Astrocyte (in vitro differentiated cells and primary cell): ENCODE measurements at regions not wholly inside any gene's neighbourhood (a gene's known extent, or its start where the extent isn't known, plus 50 kb on each side); places are given as distances from the start of the nearest gene placed in this dataset.

Experiments
- DNase-seq: peaks from one replicate; pipeline ENCODE4 v3.0.0-alpha.2; 2010; ENCODE audit warnings: low read depth
- FAIRE-seq: peaks from 2 replicates; lab custom pipeline; 2011; peaks lifted over from hg19 to GRCh38; lab: Jason Lieb, UNC
- H2AFZ ChIP-seq: 2 replicates; pipeline ENCODE4 v1.6.0; 2012; ENCODE audit warnings: low read depth, low read length, inconsistent platforms
- H3K27ac ChIP-seq: 2 replicates; pipeline ENCODE4 v1.5.1; 2011; ENCODE audit warnings: low read depth, low read length, inconsistent platforms
- H3K27me3 ChIP-seq: 2 replicates; pipeline ENCODE4 v1.6.0; 2011; ENCODE audit warnings: low read length, inconsistent platforms; ENCODE audit not compliant: insufficient read depth
- H3K36me3 ChIP-seq: 2 replicates; pipeline ENCODE4 v1.5.1; 2011; ENCODE audit warnings: low read length, inconsistent platforms; ENCODE audit not compliant: insufficient read depth
- H3K4me1 ChIP-seq: 2 replicates; pipeline ENCODE4 v1.5.1; 2011; ENCODE audit warnings: low read length, inconsistent platforms; ENCODE audit not compliant: insufficient read depth
- H3K4me2 ChIP-seq: 2 replicates; pipeline ENCODE4 v1.6.0; 2012; ENCODE audit warnings: low read length, inconsistent platforms
- H3K4me3 ChIP-seq: 2 replicates; pipeline ENCODE4 v1.5.1; 2011; ENCODE audit warnings: low read depth, mild to moderate bottlenecking, low read length, inconsistent platforms; ENCODE audit not compliant: insufficient read depth
- H3K79me2 ChIP-seq: 2 replicates; pipeline ENCODE4 v1.6.0; 2012; ENCODE audit warnings: mild to moderate bottlenecking, low read length, inconsistent platforms; ENCODE audit not compliant: insufficient read depth
- H3K9ac ChIP-seq: 2 replicates; pipeline ENCODE4 v1.6.0; 2012; ENCODE audit warnings: mild to moderate bottlenecking, low read length, inconsistent platforms
- H3K9me3 ChIP-seq: 2 replicates; pipeline ENCODE4 v1.5.1; 2012; ENCODE audit warnings: low read depth, mild to moderate bottlenecking, low read length, inconsistent platforms; ENCODE audit not compliant: insufficient read depth
- H4K20me1 ChIP-seq: 2 replicates; pipeline ENCODE4 v1.6.0; 2012; ENCODE audit warnings: low read length, inconsistent platforms; ENCODE audit not compliant: insufficient read depth
- H3K27ac Mint-ChIP-seq: one replicate; pipeline ENCODE4 v1.8.0; 2021; ENCODE audit warnings: mild to moderate bottlenecking, mixed read lengths; ENCODE audit not compliant: unreplicated experiment
- H3K27me3 Mint-ChIP-seq: one replicate; pipeline ENCODE4 v1.8.0; 2021; ENCODE audit warnings: low read depth, mixed read lengths; ENCODE audit not compliant: unreplicated experiment
- H3K36me3 Mint-ChIP-seq: one replicate; pipeline ENCODE4 v1.8.0; 2021; ENCODE audit warnings: low read depth, mixed read lengths; ENCODE audit not compliant: unreplicated experiment
- H3K4me1 Mint-ChIP-seq: one replicate; pipeline ENCODE4 v1.8.0; 2021; ENCODE audit warnings: low read depth, mixed read lengths; ENCODE audit not compliant: unreplicated experiment
- H3K4me3 Mint-ChIP-seq: one replicate; pipeline ENCODE4 v1.8.0; 2021; ENCODE audit warnings: mild to moderate bottlenecking, moderate library complexity, mixed read lengths; ENCODE audit not compliant: unreplicated experiment
- H3K9me3 Mint-ChIP-seq: one replicate; pipeline ENCODE4 v1.8.0; 2021; ENCODE audit warnings: mild to moderate bottlenecking, mixed read lengths; ENCODE audit not compliant: unreplicated experiment
- EZH2 ChIP-seq: IDR thresholded peaks from 2 replicates; pipeline ENCODE4 v1.6.1; 2012; ENCODE audit warnings: mild to moderate bottlenecking, low read length, inconsistent platforms; ENCODE audit not compliant: insufficient read depth
- TF ChIP-seq, protein P1 (sequence below): IDR thresholded peaks from 2 replicates; pipeline ENCODE4 v1.5.1; 2011; ENCODE audit warnings: low read depth, mild to moderate bottlenecking, inconsistent platforms, low read length, moderate library complexity; ENCODE audit not compliant: insufficient read depth

- Histone ChIP-seq H3K4me2 (no peak overlapping the region), H3K36me3 (no peaks in the 10 kb centered on the region), H3K79me2 (no peaks in the 10 kb centered on the region), H4K20me1 (no peaks in the 10 kb centered on the region), H2AFZ (no peak overlapping the region), H3K4me1 (no peaks in the 10 kb centered on the region), H3K9ac (no peak overlapping the region), H3K27me3 (no peaks in the 10 kb centered on the region), H3K27ac (no peak overlapping the region), H3K4me3 (no peak overlapping the region), H3K9me3 (no peaks in the 10 kb centered on the region)
- no peak for DNase-seq
- no peak overlapping the region for H3K27ac Mint-ChIP-seq
- no peak for TF ChIP-seq EZH2
- H3K36me3 Mint-ChIP-seq: no peaks in the 10 kb centered on the region
- no peak overlapping the region for H3K4me3 Mint-ChIP-seq
- H3K9me3 Mint-ChIP-seq: no peaks in the 10 kb centered on the region
- no peaks in the 10 kb centered on the region for H3K27me3 Mint-ChIP-seq
- no peaks in the 10 kb centered on the region for H3K4me1 Mint-ChIP-seq
- FAIRE-seq: no peak
Observed at GRCh38 chr4:19167311-19167710, 1084.4 kb upstream of the SLIT2 start.

DNA sequence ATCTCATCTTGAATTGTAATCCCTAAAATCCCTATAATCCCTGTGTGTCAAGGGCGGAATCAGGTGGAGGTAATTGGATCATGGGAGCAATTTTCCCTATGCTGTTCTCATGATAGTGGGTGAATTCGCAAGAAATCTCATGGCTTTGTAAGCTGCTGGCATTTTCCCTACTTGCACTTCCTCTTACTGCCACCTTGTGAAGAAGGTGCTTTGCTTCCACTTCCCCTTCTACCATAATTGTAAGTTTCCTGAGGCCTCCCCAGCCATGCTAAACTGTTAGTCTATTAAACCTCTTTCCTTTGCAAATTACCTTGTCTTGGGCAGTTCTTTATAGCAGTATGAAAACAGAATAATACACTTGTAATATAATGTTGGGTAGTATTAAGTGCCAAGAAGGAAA is 1087.4 kb upstream of the SLIT2 start:
- Histone ChIP-seq H2AFZ (no peak overlapping the region), H4K20me1 (no peaks in the 10 kb centered on the region), H3K79me2 (no peaks in the 10 kb centered on the region), H3K4me2 (no peak overlapping the region), H3K4me3 (no peak overlapping the region), H3K9me3 (no peaks in the 10 kb centered on the region), H3K4me1 (no peaks in the 10 kb centered on the region), H3K9ac (no peak overlapping the region), H3K27ac (no peak overlapping the region), H3K36me3 (no peaks in the 10 kb centered on the region), H3K27me3 (no peaks in the 10 kb centered on the region)
- DNase-seq (no peak), FAIRE-seq (no peak)
- Mint-ChIP-seq H3K9me3 (no peaks in the 10 kb centered on the region), H3K4me3 (no peak overlapping the region), H3K27me3 (no peaks in the 10 kb centered on the region), H3K4me1 (no peaks in the 10 kb centered on the region), H3K27ac (no peak overlapping the region), H3K36me3 (no peaks in the 10 kb centered on the region)
- TF ChIP-seq, protein P1, sequence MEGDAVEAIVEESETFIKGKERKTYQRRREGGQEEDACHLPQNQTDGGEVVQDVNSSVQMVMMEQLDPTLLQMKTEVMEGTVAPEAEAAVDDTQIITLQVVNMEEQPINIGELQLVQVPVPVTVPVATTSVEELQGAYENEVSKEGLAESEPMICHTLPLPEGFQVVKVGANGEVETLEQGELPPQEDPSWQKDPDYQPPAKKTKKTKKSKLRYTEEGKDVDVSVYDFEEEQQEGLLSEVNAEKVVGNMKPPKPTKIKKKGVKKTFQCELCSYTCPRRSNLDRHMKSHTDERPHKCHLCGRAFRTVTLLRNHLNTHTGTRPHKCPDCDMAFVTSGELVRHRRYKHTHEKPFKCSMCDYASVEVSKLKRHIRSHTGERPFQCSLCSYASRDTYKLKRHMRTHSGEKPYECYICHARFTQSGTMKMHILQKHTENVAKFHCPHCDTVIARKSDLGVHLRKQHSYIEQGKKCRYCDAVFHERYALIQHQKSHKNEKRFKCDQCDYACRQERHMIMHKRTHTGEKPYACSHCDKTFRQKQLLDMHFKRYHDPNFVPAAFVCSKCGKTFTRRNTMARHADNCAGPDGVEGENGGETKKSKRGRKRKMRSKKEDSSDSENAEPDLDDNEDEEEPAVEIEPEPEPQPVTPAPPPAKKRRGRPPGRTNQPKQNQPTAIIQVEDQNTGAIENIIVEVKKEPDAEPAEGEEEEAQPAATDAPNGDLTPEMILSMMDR: no peak
- no peak for TF ChIP-seq EZH2

GRCh38 chr4:19159874-19160273 is 1091.8 kb upstream of the SLIT2 start:
- Histone ChIP-seq H3K27me3 (no peaks in the 10 kb centered on the region), H3K4me3 (no peak overlapping the region), H3K36me3 (no peaks in the 10 kb centered on the region), H3K79me2 (no peaks in the 10 kb centered on the region), H3K27ac (no peak overlapping the region), H2AFZ (no peak overlapping the region), H3K9ac (no peak overlapping the region), H4K20me1 (no peaks in the 10 kb centered on the region), H3K4me2 (no peak overlapping the region), H3K9me3 (no peaks in the 10 kb centered on the region), H3K4me1 (no peaks in the 10 kb centered on the region)
- H3K4me1 Mint-ChIP-seq: no peaks in the 10 kb centered on the region
- H3K27ac Mint-ChIP-seq: no peak overlapping the region
- peaks cover 12% of the 10 kb centered on the region for H3K9me3 Mint-ChIP-seq
- no peak for FAIRE-seq
- peaks cover 2% of the 10 kb centered on the region for H3K36me3 Mint-ChIP-seq
- DNase-seq: no peak
- TF ChIP-seq EZH2: no peak
- TF ChIP-seq, protein P1: no peak
- H3K4me3 Mint-ChIP-seq: no peak overlapping the region
- no peaks in the 10 kb centered on the region for H3K27me3 Mint-ChIP-seq
